HepG2 (cell line): ENCODE measurements at regions not wholly inside any gene's neighbourhood (a gene's known extent, or its start where the extent isn't known, plus 50 kb on each side); places are given as distances from the start of the nearest gene placed in this dataset.

ENCODE experiments used
- ATAC-seq: fragments of 200-7000 bp; cut with Tn5 transposase; 3 replicates; pipeline ENCODE4 v1.9.1; 2020; ENCODE audit warnings: mild to moderate bottlenecking, moderate library complexity
- BruUV-seq: library from RNA; stranded (reverse); fragments of 400-500 nt; replicated peaks from 2 replicates; lab custom pipeline; 2021; lab: Mats Ljungman, UMichigan
- CTCF ChIA-PET: fragments of 300-600 bp; formaldehyde crosslinking; extraction: SDS; loops from one replicate; lab custom pipeline; 2021; ENCODE audit warnings: low total read pairs, inconsistent platforms, low intra/inter-chr PET ratio; lab: Yijun Ruan, JAX
- POLR2A ChIA-PET: fragments of 350-600 bp; sonication (Branson Sonifier 250); formaldehyde crosslinking; loops from one replicate; lab custom pipeline; 2020; ENCODE audit warnings: antibody characterized with exemption, inconsistent platforms; lab: Yijun Ruan, JAX
- DNase-seq: peaks from one replicate; pipeline ENCODE4 v3.0.0-alpha.2; 2015; ENCODE audit warnings: low spot score
- FAIRE-seq: peaks from 3 replicates; lab custom pipeline; 2011; peaks lifted over from hg19 to GRCh38; lab: Jason Lieb, UNC
- H2AFZ ChIP-seq: one replicate; pipeline ENCODE4 v1.6.1; 2011; ENCODE audit warnings: low read length, inconsistent platforms
- H3K27ac ChIP-seq: fragments of 300-600 bp; 3 replicates; pipeline ENCODE4 v1.8.0; 2011; ENCODE audit warnings: mixed run types, mild to moderate bottlenecking, mixed read lengths, low read length, inconsistent platforms; ENCODE audit not compliant: insufficient read depth; ENCODE audit errors: extremely low read length
- H3K27me3 ChIP-seq, 2 experiments: fragments of 200-600 bp in 1 of 2; 2 replicates in 1 of 2; 3 replicates in 1 of 2; pipeline versions ENCODE4 v1.6.0 to v1.8.0; 2011; ENCODE audit warnings: low read length in 2 of 2, mild to moderate bottlenecking in 2 of 2, moderate library complexity in 2 of 2, inconsistent platforms in 1 of 2; ENCODE audit not compliant: insufficient read depth in 2 of 2, control insufficient read depth in 1 of 2
- H3K36me3 ChIP-seq, 2 experiments: fragments of 200-600 bp in 1 of 2; replicated peaks in 1 of 2; 2 replicates in 1 of 2; 3 replicates in 1 of 2; pipeline versions ENCODE4 v1.5.1 to v1.8.0; 2011; ENCODE audit warnings: low read length in 2 of 2, inconsistent platforms in 1 of 2; ENCODE audit not compliant: insufficient read depth in 2 of 2, control insufficient read depth in 1 of 2
- H3K4me1 ChIP-seq: 2 replicates; pipeline ENCODE4 v1.5.1; 2012; ENCODE audit warnings: low read length, inconsistent platforms; ENCODE audit not compliant: insufficient read depth
- H3K4me2 ChIP-seq: 2 replicates; pipeline ENCODE4 v1.6.0; 2011; ENCODE audit warnings: low read depth, low read length, inconsistent platforms
- H3K4me3 ChIP-seq, 3 experiments: fragments of 200-600 bp in 1 of 3; sonication (generic), shearing (Covaris generic) in 1 of 3; replicated peaks in 1 of 3; 2 replicates each; pipeline ENCODE4 v1.5.1; 2011 to 2016; ENCODE audit warnings: low read length in 3 of 3, inconsistent platforms in 2 of 3, low read depth in 2 of 3, mild to moderate bottlenecking in 2 of 3, control low read depth in 1 of 3, mixed read lengths in 1 of 3; ENCODE audit not compliant: insufficient read depth in 1 of 3
- H3K79me2 ChIP-seq: one replicate; pipeline ENCODE4 v1.6.1; 2011; ENCODE audit warnings: low read length, inconsistent platforms; ENCODE audit not compliant: insufficient read depth
- H3K9ac ChIP-seq: 2 replicates; pipeline ENCODE4 v1.6.0; 2011; ENCODE audit warnings: mild to moderate bottlenecking, low read depth, low read length, inconsistent platforms; ENCODE audit not compliant: insufficient read depth
- H3K9me3 ChIP-seq: 2 replicates; pipeline ENCODE4 v1.5.1; 2012; ENCODE audit warnings: mild to moderate bottlenecking, low read length
- H4K20me1 ChIP-seq: 2 replicates; pipeline ENCODE4 v1.6.0; 2011; ENCODE audit warnings: inconsistent platforms, mild to moderate bottlenecking, low read length, moderate library complexity; ENCODE audit not compliant: insufficient read depth
- ARNTL ChIP-seq: sonication (generic); formaldehyde crosslinking; IDR thresholded peaks from 2 replicates; pipeline ENCODE4 v1.4.0; 2020; ENCODE audit warnings: mild to moderate bottlenecking, missing genetic modification reagents
- CBX2 ChIP-seq, 2 experiments: fragments of 200-600 bp in 1 of 2; sonication (generic); formaldehyde crosslinking in 1 of 2; IDR thresholded peaks; 2 replicates each; pipeline versions ENCODE4 v1.7.0 to v1.8.1; 2018 to 2022; ENCODE audit warnings: low read depth in 2 of 2, low read length in 1 of 2, mild to moderate bottlenecking in 1 of 2, missing genetic modification reagents in 1 of 2
- ELF1 ChIP-seq: sonication (generic); formaldehyde crosslinking; IDR thresholded peaks from 2 replicates; pipeline ENCODE4 v1.4.0; 2020; ENCODE audit warnings: missing genetic modification reagents
- GPN1 ChIP-seq: sonication (generic); formaldehyde crosslinking; IDR thresholded peaks from 2 replicates; pipeline ENCODE4 v1.5.1; 2020; ENCODE audit warnings: missing genetic modification reagents, borderline replicate concordance
- JDP2 ChIP-seq: sonication (generic); formaldehyde crosslinking; IDR thresholded peaks from 2 replicates; pipeline ENCODE4 v1.8.1; 2022; ENCODE audit warnings: missing genetic modification reagents, borderline replicate concordance
- MLLT10 ChIP-seq: sonication (generic); formaldehyde crosslinking; IDR thresholded peaks from 2 replicates; pipeline ENCODE4 v1.4.0; 2020; ENCODE audit warnings: missing genetic modification reagents
- NBN ChIP-seq: fragments of 450-650 bp; conservative IDR thresholded peaks from 2 replicates; pipeline ENCODE4 v1.6.1; 2017
- PRMT3 ChIP-seq: sonication (generic); formaldehyde crosslinking; IDR thresholded peaks from 2 replicates; pipeline ENCODE4 v1.8.1; 2022; ENCODE audit warnings: low read depth, mild to moderate bottlenecking, moderate library complexity, missing genetic modification reagents, borderline replicate concordance
- RARG ChIP-seq: sonication (generic); formaldehyde crosslinking; IDR thresholded peaks from 2 replicates; pipeline ENCODE4 v1.4.0; 2020; ENCODE audit warnings: low read depth, mild to moderate bottlenecking, missing genetic modification reagents
- TFE3 ChIP-seq: IDR thresholded peaks from 2 replicates; pipeline ENCODE4 v1.6.1; 2016
- WIZ ChIP-seq: sonication (generic); formaldehyde crosslinking; IDR thresholded peaks from 2 replicates; pipeline ENCODE4 v1.5.1; 2020; ENCODE audit warnings: mild to moderate bottlenecking, missing genetic modification reagents
- ZBTB20 ChIP-seq: sonication (generic); formaldehyde crosslinking; IDR thresholded peaks from 2 replicates; pipeline ENCODE4 v1.8.1; 2023; ENCODE audit warnings: missing genetic modification reagents, low read depth, mild to moderate bottlenecking, borderline replicate concordance
- ZNF30 ChIP-seq: sonication (generic); formaldehyde crosslinking; IDR thresholded peaks from 2 replicates; pipeline ENCODE4 v1.5.0; 2020; ENCODE audit warnings: mild to moderate bottlenecking, missing genetic modification reagents
- ZNF644 ChIP-seq: IDR thresholded peaks from 2 replicates; pipeline ENCODE4 v1.6.1; 2016; ENCODE audit warnings: low read depth
- ZNF790 ChIP-seq: sonication (generic); formaldehyde crosslinking; IDR thresholded peaks from 2 replicates; pipeline ENCODE4 v1.8.0; 2022; ENCODE audit warnings: missing genetic modification reagents, mild to moderate bottlenecking, borderline replicate concordance
- ZNF800 ChIP-seq: sonication (generic); formaldehyde crosslinking; IDR thresholded peaks from 2 replicates; pipeline ENCODE4 v1.4.0; 2020; ENCODE audit warnings: missing genetic modification reagents
- in situ Hi-C: cut with HindIII; loops from 2 replicates; pipeline ENCODE4 v1.10.0; 2017; ENCODE audit warnings: low pct_unique_long_range_greater_than_20kb; ENCODE audit not compliant: extremely low pct_ligation_motif_present
- intact Hi-C: fragments of 100-400 bp; cut with micrococcal nuclease; formaldehyde crosslinking; loops from one replicate; pipeline ENCODE4 v1.10.0; 2022; ENCODE audit not compliant: unreplicated experiment
- TF ChIP-seq, protein P1 (sequence below): sonication (generic); formaldehyde crosslinking; IDR thresholded peaks from 2 replicates; pipeline ENCODE4 v1.4.0; 2020; ENCODE audit warnings: missing genetic modification reagents
- TF ChIP-seq, protein P2 (sequence below): sonication (generic); formaldehyde crosslinking; IDR thresholded peaks from 2 replicates; pipeline ENCODE4 v1.5.0; 2020; ENCODE audit warnings: mild to moderate bottlenecking, missing genetic modification reagents

- Histone ChIP-seq H3K27ac (no peak overlapping the region), H3K36me3 (no peaks in the 10 kb centered on the region)
- FAIRE-seq = no peak
These were observed 230.0 kb downstream of the TUSC7 start for GRCh38 chr3:116939550-116939949.

More at GRCh38 chr3:116939550-116939949, 230.0 kb downstream of the TUSC7 start:
- Histone ChIP-seq H3K4me1 (no peaks in the 10 kb centered on the region), H3K9ac (no peak overlapping the region), H3K9me3 (no peaks in the 10 kb centered on the region), H3K79me2 (no peaks in the 10 kb centered on the region), H3K4me2 (no peak overlapping the region), H4K20me1 (no peaks in the 10 kb centered on the region), H3K4me3 (no peak overlapping the region), H3K27me3 (no peaks in the 10 kb centered on the region), H2AFZ (no peak overlapping the region)
- CTCF ChIA-PET = no interaction called here
- BruUV-seq = no TSS peak
- in situ Hi-C loops = no loop called here
- no peak for DNase-seq
- POLR2A ChIA-PET = no interaction called here
- TF ChIP-seq ELF1 (CRISPR knock-in tag) (no peak), ZNF790 (CRISPR knock-in tag) (no peak), CBX2 (IDR thresholded peaks at IDR 0.05; ENCODE audit: low read depth, low read length) (no peak), CBX2 (CRISPR knock-in tag; IDR thresholded peaks at IDR 0.05; ENCODE audit: low read depth) (no peak), ZNF30 (no peak), ARNTL (no peak), ZNF644 (CRISPR knock-in tag) (no peak), TFE3 (CRISPR knock-in tag) (no peak), JDP2 (CRISPR knock-in tag) (no peak), MLLT10 (CRISPR knock-in tag) (no peak), ZNF800 (no peak), NBN (no peak), ZBTB20 (CRISPR knock-in tag) (no peak), RARG (CRISPR knock-in tag) (no peak), WIZ (CRISPR knock-in tag) (no peak), GPN1 (CRISPR knock-in tag) (no peak), PRMT3 (CRISPR knock-in tag) (no peak)
- TF ChIP-seq, protein P1, sequence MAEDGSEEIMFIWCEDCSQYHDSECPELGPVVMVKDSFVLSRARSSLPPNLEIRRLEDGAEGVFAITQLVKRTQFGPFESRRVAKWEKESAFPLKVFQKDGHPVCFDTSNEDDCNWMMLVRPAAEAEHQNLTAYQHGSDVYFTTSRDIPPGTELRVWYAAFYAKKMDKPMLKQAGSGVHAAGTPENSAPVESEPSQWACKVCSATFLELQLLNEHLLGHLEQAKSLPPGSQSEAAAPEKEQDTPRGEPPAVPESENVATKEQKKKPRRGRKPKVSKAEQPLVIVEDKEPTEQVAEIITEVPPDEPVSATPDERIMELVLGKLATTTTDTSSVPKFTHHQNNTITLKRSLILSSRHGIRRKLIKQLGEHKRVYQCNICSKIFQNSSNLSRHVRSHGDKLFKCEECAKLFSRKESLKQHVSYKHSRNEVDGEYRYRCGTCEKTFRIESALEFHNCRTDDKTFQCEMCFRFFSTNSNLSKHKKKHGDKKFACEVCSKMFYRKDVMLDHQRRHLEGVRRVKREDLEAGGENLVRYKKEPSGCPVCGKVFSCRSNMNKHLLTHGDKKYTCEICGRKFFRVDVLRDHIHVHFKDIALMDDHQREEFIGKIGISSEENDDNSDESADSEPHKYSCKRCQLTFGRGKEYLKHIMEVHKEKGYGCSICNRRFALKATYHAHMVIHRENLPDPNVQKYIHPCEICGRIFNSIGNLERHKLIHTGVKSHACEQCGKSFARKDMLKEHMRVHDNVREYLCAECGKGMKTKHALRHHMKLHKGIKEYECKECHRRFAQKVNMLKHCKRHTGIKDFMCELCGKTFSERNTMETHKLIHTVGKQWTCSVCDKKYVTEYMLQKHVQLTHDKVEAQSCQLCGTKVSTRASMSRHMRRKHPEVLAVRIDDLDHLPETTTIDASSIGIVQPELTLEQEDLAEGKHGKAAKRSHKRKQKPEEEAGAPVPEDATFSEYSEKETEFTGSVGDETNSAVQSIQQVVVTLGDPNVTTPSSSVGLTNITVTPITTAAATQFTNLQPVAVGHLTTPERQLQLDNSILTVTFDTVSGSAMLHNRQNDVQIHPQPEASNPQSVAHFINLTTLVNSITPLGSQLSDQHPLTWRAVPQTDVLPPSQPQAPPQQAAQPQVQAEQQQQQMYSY (CRISPR knock-in tag) = no peak
- TF ChIP-seq, protein P2, sequence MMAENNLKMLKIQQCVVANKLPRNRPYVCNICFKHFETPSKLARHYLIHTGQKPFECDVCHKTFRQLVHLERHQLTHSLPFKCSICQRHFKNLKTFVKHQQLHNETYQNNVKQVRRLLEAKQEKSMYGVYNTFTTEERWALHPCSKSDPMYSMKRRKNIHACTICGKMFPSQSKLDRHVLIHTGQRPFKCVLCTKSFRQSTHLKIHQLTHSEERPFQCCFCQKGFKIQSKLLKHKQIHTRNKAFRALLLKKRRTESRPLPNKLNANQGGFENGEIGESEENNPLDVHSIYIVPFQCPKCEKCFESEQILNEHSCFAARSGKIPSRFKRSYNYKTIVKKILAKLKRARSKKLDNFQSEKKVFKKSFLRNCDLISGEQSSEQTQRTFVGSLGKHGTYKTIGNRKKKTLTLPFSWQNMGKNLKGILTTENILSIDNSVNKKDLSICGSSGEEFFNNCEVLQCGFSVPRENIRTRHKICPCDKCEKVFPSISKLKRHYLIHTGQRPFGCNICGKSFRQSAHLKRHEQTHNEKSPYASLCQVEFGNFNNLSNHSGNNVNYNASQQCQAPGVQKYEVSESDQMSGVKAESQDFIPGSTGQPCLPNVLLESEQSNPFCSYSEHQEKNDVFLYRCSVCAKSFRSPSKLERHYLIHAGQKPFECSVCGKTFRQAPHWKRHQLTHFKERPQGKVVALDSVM (CRISPR knock-in tag) = no peak
- no peak for ATAC-seq
- intact Hi-C loops = no loop called here
